ENCODE measurements at regions not wholly inside any gene's neighbourhood (a gene's known extent, or its start where the extent isn't known, plus 50 kb on each side); places are given as distances from the start of the nearest gene placed in this dataset.

- H3K27ac ChIP-seq, result no peak overlapping the region
- H3K4me3 ChIP-seq, result no peak overlapping the region
- 57 to 61% methylated on average over 1 of the region's 1 CpG for WGBS, 2 donors (ENCODE audit: low coverage in 1 of 2)
- H3K36me3 ChIP-seq, result no peaks in the 10 kb centered on the region
- in situ Hi-C loops (cut with MboI; ENCODE audit: low pct_ligation_motif_present in 1 of 4, low pct_unique_long_range_greater_than_20kb in 1 of 4, low sequenced_read_pairs in 3 of 4) (no loop called here), intact Hi-C loops (cut with DNase I; ENCODE audit: low total_unique reads) (no loop called here)
- no peaks in the 10 kb centered on the region for H3K27me3 ChIP-seq
- no peak for TF ChIP-seq EP300 (IDR thresholded peaks at IDR 0.05; ENCODE audit: low read depth)
- no peak for TF ChIP-seq POLR2A (IDR thresholded peaks at IDR 0.05)
- no peak for TF ChIP-seq POLR2AphosphoS5 (IDR thresholded peaks at IDR 0.05)
- no peak for TF ChIP-seq CTCF (IDR thresholded peaks at IDR 0.05)
- no peak for DNase-seq
- no peaks in the 10 kb centered on the region for H3K4me1 ChIP-seq
- H3K9me3 ChIP-seq, result no peaks in the 10 kb centered on the region
Measured at GRCh38 chr5:75847561-75848021, 130.4 kb upstream of the POC5 start.

- H3K27ac ChIP-seq, result no peak overlapping the region
- no peaks in the 10 kb centered on the region for H3K4me1 ChIP-seq
- no peaks in the 10 kb centered on the region for H3K9me3 ChIP-seq
- H3K36me3 ChIP-seq, result no peaks in the 10 kb centered on the region
- WGBS, 2 donors (ENCODE audit: low coverage in 1 of 2), result 86% methylated on average over 2 of the region's 2 CpGs; no CpG with 5 or more reads in 1 of the 2 donors
- no peak for TF ChIP-seq CTCF (IDR thresholded peaks at IDR 0.05)
- no peak for TF ChIP-seq POLR2A (IDR thresholded peaks at IDR 0.05)
- no peak for TF ChIP-seq POLR2AphosphoS5 (IDR thresholded peaks at IDR 0.05)
- no peak for TF ChIP-seq EP300 (IDR thresholded peaks at IDR 0.05; ENCODE audit: low read depth)
- DNase-seq, result no peak
- in situ Hi-C loops (cut with MboI; ENCODE audit: low pct_ligation_motif_present in 1 of 4, low pct_unique_long_range_greater_than_20kb in 1 of 4, low sequenced_read_pairs in 3 of 4), result no loop called here
- H3K27me3 ChIP-seq, result no peaks in the 10 kb centered on the region
- intact Hi-C loops (cut with DNase I; ENCODE audit: low total_unique reads), result no loop called here
- H3K4me3 ChIP-seq, result no peak overlapping the region
Measured at GRCh38 chr5:75844301-75844700, 127.1 kb upstream of the POC5 start.

GRCh38 chr5:75843319-75843718 is 126.1 kb upstream of the POC5 start:
- Histone ChIP-seq H3K27ac (no peak overlapping the region), H3K9me3 (no peaks in the 10 kb centered on the region), H3K27me3 (no peaks in the 10 kb centered on the region), H3K4me3 (no peak overlapping the region), H3K36me3 (no peaks in the 10 kb centered on the region), H3K4me1 (no peaks in the 10 kb centered on the region)
- in situ Hi-C loops (cut with MboI; ENCODE audit: low pct_ligation_motif_present in 1 of 4, low pct_unique_long_range_greater_than_20kb in 1 of 4, low sequenced_read_pairs in 3 of 4), result no loop called here
- no peak for DNase-seq
- TF ChIP-seq EP300 (IDR thresholded peaks at IDR 0.05; ENCODE audit: low read depth), result no peak
- 76 to 78% methylated on average over 4 of the region's 4 CpGs for WGBS, 2 donors (ENCODE audit: low coverage in 1 of 2)
- intact Hi-C loops (cut with DNase I; ENCODE audit: low total_unique reads), result no loop called here

- no peaks in the 10 kb centered on the region for H3K4me1 ChIP-seq
- H3K4me3 ChIP-seq, result no peak overlapping the region
- no peak overlapping the region for H3K27ac ChIP-seq
- in situ Hi-C loops (cut with MboI; ENCODE audit: low pct_ligation_motif_present in 1 of 4, low pct_unique_long_range_greater_than_20kb in 1 of 4, low sequenced_read_pairs in 3 of 4) (no loop called here), intact Hi-C loops (cut with DNase I; ENCODE audit: low total_unique reads) (no loop called here)
- no peaks in the 10 kb centered on the region for H3K9me3 ChIP-seq
- WGBS, 2 donors (ENCODE audit: low coverage in 1 of 2), result 88% methylated on average over 1 of the region's 1 CpG
- no peaks in the 10 kb centered on the region for H3K36me3 ChIP-seq
- no peaks in the 10 kb centered on the region for H3K27me3 ChIP-seq
- DNase-seq, result no peak
- TF ChIP-seq EP300 (IDR thresholded peaks at IDR 0.05; ENCODE audit: low read depth), result no peak
- TF ChIP-seq POLR2AphosphoS5 (IDR thresholded peaks at IDR 0.05), result no peak
- TF ChIP-seq POLR2A (IDR thresholded peaks at IDR 0.05), result no peak
- TF ChIP-seq CTCF (IDR thresholded peaks at IDR 0.05), result no peak
Measured at GRCh38 chr5:75839547-75839946, 122.3 kb upstream of the POC5 start.

GRCh38 chr5:75837258-75837841 is 120.1 kb upstream of the POC5 start:
- WGBS, 2 donors (ENCODE audit: low coverage in 1 of 2), result 78 to 82% methylated on average over 7 of the region's 7 CpGs
- intact Hi-C loops (cut with DNase I; ENCODE audit: low total_unique reads) (no loop called here), in situ Hi-C loops (cut with MboI; ENCODE audit: low pct_ligation_motif_present in 1 of 4, low pct_unique_long_range_greater_than_20kb in 1 of 4, low sequenced_read_pairs in 3 of 4) (no loop called here)
- no peak overlapping the region for H3K27ac ChIP-seq
- no peaks in the 10 kb centered on the region for H3K9me3 ChIP-seq
- H3K4me3 ChIP-seq, result no peak overlapping the region
- DNase-seq, result no peak
- no peaks in the 10 kb centered on the region for H3K27me3 ChIP-seq
- H3K36me3 ChIP-seq, result no peaks in the 10 kb centered on the region
- TF ChIP-seq CTCF (IDR thresholded peaks at IDR 0.05) (no peak), EP300 (IDR thresholded peaks at IDR 0.05; ENCODE audit: low read depth) (no peak), POLR2AphosphoS5 (IDR thresholded peaks at IDR 0.05) (no peak), POLR2A (IDR thresholded peaks at IDR 0.05) (no peak)
- no peaks in the 10 kb centered on the region for H3K4me1 ChIP-seq
